H1 (cell line): ENCODE measurements at regions not wholly inside any gene's neighbourhood (a gene's known extent, or its start where the extent isn't known, plus 50 kb on each side); places are given as distances from the start of the nearest gene placed in this dataset.

Experiments
- CTCF ChIA-PET: fragments of 300-600 bp; sonication (Branson Sonifier 250); formaldehyde crosslinking; loops from one replicate; lab custom pipeline; 2021; ENCODE audit not compliant: partially characterized antibody; lab: Charles Lee
- POLR2A ChIA-PET: fragments of 300-600 bp; sonication (Branson Sonifier 250); formaldehyde crosslinking; loops from one replicate; lab custom pipeline; 2021; ENCODE audit warnings: inconsistent platforms; ENCODE audit not compliant: partially characterized antibody; lab: Charles Lee
- DNase-seq, 2 experiments: peaks; one replicate each; pipeline versions ENCODE4 v3.0.0 to v3.0.0-alpha.2; 2010 to 2022; ENCODE audit warnings: low spot score in 2 of 2, low read depth in 1 of 2, mixed read lengths in 1 of 2
- FAIRE-seq: peaks from 2 replicates; lab custom pipeline; 2011; peaks lifted over from hg19 to GRCh38; lab: Jason Lieb, UNC
- H2AFZ ChIP-seq: 2 replicates; pipeline ENCODE4 v1.8.1; 2012; ENCODE audit warnings: low read length, inconsistent platforms
- H2AK5ac ChIP-seq: 2 replicates; pipeline ENCODE4 v1.6.1; 2013; ENCODE audit warnings: low read depth, low read length
- H2BK120ac ChIP-seq: replicated peaks from 2 replicates; pipeline ENCODE3; 2013; ENCODE audit warnings: low read depth, low read length, inconsistent platforms
- H2BK12ac ChIP-seq: 2 replicates; pipeline ENCODE4 v1.6.1; 2013; ENCODE audit warnings: low read depth, low read length
- H2BK15ac ChIP-seq: 2 replicates; pipeline ENCODE4 v1.6.1; 2013; ENCODE audit warnings: low read length
- H2BK20ac ChIP-seq: 2 replicates; pipeline ENCODE4 v1.6.1; 2013; ENCODE audit warnings: low read length
- H2BK5ac ChIP-seq: 2 replicates; pipeline ENCODE4 v1.6.1; 2013; ENCODE audit warnings: low read depth, low read length
- H3K14ac ChIP-seq: 2 replicates; pipeline ENCODE4 v1.6.1; 2013; ENCODE audit warnings: inconsistent platforms; ENCODE audit not compliant: insufficient read length
- H3K18ac ChIP-seq: 2 replicates; pipeline ENCODE4 v1.6.1; 2013; ENCODE audit warnings: low read length; ENCODE audit errors: extremely low read depth
- H3K23ac ChIP-seq: 2 replicates; pipeline ENCODE4 v1.6.1; 2013; ENCODE audit warnings: inconsistent platforms; ENCODE audit not compliant: insufficient read length
- H3K23me2 ChIP-seq: 2 replicates; pipeline ENCODE4 v1.6.1; 2013; ENCODE audit warnings: low read depth, low read length
- H3K27ac ChIP-seq: 2 replicates; pipeline ENCODE4 v1.6.1; 2011; ENCODE audit warnings: low read depth, low read length, inconsistent platforms
- H3K27me3 ChIP-seq, 4 experiments: replicated peaks in 1 of 4; 1 replicate in 1 of 4; 2 replicates in 3 of 4; pipeline versions ENCODE4 v1.6.1 to v1.8.1; 2011 to 2013; ENCODE audit warnings: low read length in 3 of 4, mild to moderate bottlenecking in 3 of 4, inconsistent platforms in 2 of 4, mixed read lengths in 2 of 4, moderate library complexity in 1 of 4; ENCODE audit not compliant: control insufficient read depth in 3 of 4, insufficient read depth in 3 of 4; ENCODE audit errors: extremely low read depth in 1 of 4
- H3K36me3 ChIP-seq, 4 experiments: 2 replicates each; pipeline versions ENCODE4 v1.6.1 to v1.8.1; 2011 to 2013; ENCODE audit warnings: mild to moderate bottlenecking in 4 of 4, low read length in 3 of 4, moderate library complexity in 2 of 4, control low read depth in 1 of 4, inconsistent platforms in 1 of 4; ENCODE audit not compliant: insufficient read depth in 4 of 4, control insufficient read depth in 2 of 4
- H3K4ac ChIP-seq: replicated peaks from 2 replicates; pipeline ENCODE3; 2013; ENCODE audit warnings: low read length, low read depth, mixed read lengths, inconsistent platforms; ENCODE audit not compliant: insufficient read length
- H3K4me1 ChIP-seq, 4 experiments: replicated peaks in 1 of 4; 1 replicate in 1 of 4; 2 replicates in 3 of 4; pipeline versions ENCODE4 v1.6.1 to v1.8.1; 2011 to 2013; ENCODE audit warnings: low read length in 3 of 4, inconsistent platforms in 2 of 4, mixed read lengths in 1 of 4; ENCODE audit not compliant: insufficient read depth in 4 of 4, control insufficient read depth in 3 of 4
- H3K4me2 ChIP-seq, 2 experiments: 2 replicates each; pipeline versions ENCODE4 v1.6.1 to v1.8.1; 2011 to 2013; ENCODE audit warnings: low read depth in 2 of 2, low read length in 2 of 2, control low read depth in 1 of 2, inconsistent platforms in 1 of 2, mild to moderate bottlenecking in 1 of 2; ENCODE audit not compliant: insufficient read depth in 1 of 2
- H3K4me3 ChIP-seq, 4 experiments: fragments of 200-600, 300-600 bp in 1 of 4; sonication (generic), shearing (Covaris generic), sonication (Bioruptor Twin) in 1 of 4; 2 replicates each; pipeline versions ENCODE4 v1.5.1 to v1.8.1; 2011 to 2016; ENCODE audit warnings: low read length in 4 of 4, low read depth in 3 of 4, control low read depth in 2 of 4, inconsistent platforms in 2 of 4, mild to moderate bottlenecking in 2 of 4, mixed read lengths in 1 of 4, moderate library complexity in 1 of 4; ENCODE audit not compliant: insufficient read depth in 2 of 4; ENCODE audit errors: extremely low read depth in 1 of 4
- H3K56ac ChIP-seq: replicated peaks from 2 replicates; pipeline ENCODE3; 2013; ENCODE audit warnings: low read depth, mild to moderate bottlenecking, mixed read lengths, low read length, inconsistent platforms; ENCODE audit not compliant: insufficient read length
- H3K79me1 ChIP-seq: 2 replicates; pipeline ENCODE4 v1.6.1; 2013; ENCODE audit warnings: low read depth, low read length, control low read depth
- H3K79me2 ChIP-seq, 2 experiments: 2 replicates each; pipeline versions ENCODE4 v1.6.1 to v1.8.1; 2012 to 2013; ENCODE audit warnings: low read length in 2 of 2, mild to moderate bottlenecking in 2 of 2, inconsistent platforms in 1 of 2; ENCODE audit not compliant: insufficient read depth in 2 of 2, control insufficient read depth in 1 of 2
- H3K9ac ChIP-seq, 4 experiments: replicated peaks in 1 of 4; 1 replicate in 1 of 4; 2 replicates in 3 of 4; pipeline versions ENCODE4 v1.6.1 to v1.8.1; 2011 to 2013; ENCODE audit warnings: low read depth in 3 of 4, low read length in 3 of 4, control low read depth in 2 of 4, mild to moderate bottlenecking in 2 of 4, moderate library complexity in 2 of 4, inconsistent platforms in 1 of 4; ENCODE audit errors: extremely low read depth in 1 of 4
- H3K9me3 ChIP-seq, 2 experiments: 2 replicates each; pipeline versions ENCODE4 v1.6.1 to v1.8.1; 2012 to 2013; ENCODE audit warnings: mild to moderate bottlenecking in 2 of 2, moderate library complexity in 2 of 2, control low read depth in 1 of 2, inconsistent platforms in 1 of 2, low read depth in 1 of 2, low read length in 1 of 2, mixed read lengths in 1 of 2; ENCODE audit not compliant: insufficient read depth in 2 of 2
- H4K20me1 ChIP-seq, 2 experiments: replicated peaks in 1 of 2; 2 replicates each; pipeline versions ENCODE3 to v1.8.1; 2011 to 2013; ENCODE audit warnings: inconsistent platforms in 2 of 2, low read length in 2 of 2, mild to moderate bottlenecking in 1 of 2; ENCODE audit not compliant: insufficient read depth in 2 of 2, control insufficient read depth in 1 of 2
- H4K5ac ChIP-seq: 2 replicates; pipeline ENCODE4 v1.6.1; 2013; ENCODE audit warnings: low read length, low read depth, mixed read lengths, inconsistent platforms; ENCODE audit not compliant: insufficient read length
- H4K8ac ChIP-seq: 2 replicates; pipeline ENCODE4 v1.8.0; 2013; ENCODE audit warnings: mild to moderate bottlenecking, moderate library complexity, low read length, inconsistent platforms; ENCODE audit not compliant: insufficient read depth; ENCODE audit errors: extremely low read depth
- H4K91ac ChIP-seq: replicated peaks from 2 replicates; pipeline ENCODE3; 2013; ENCODE audit warnings: low read length, mixed read lengths, inconsistent platforms; ENCODE audit not compliant: insufficient read length
- ASH2L ChIP-seq: fragments of 200-600, 300-600 bp; sonication (generic); IDR thresholded peaks from one replicate; pipeline ENCODE4 v1.7.1; 2017; ENCODE audit warnings: low read length
- CTBP2 ChIP-seq: IDR thresholded peaks from 2 replicates; pipeline ENCODE4 v1.7.0; 2011; ENCODE audit warnings: borderline replicate concordance, mild to moderate bottlenecking, moderate library complexity, mixed read lengths, low read length; ENCODE audit not compliant: insufficient read depth, insufficient read length
- KDM5A ChIP-seq: fragments of 200-600 bp; IDR thresholded peaks from 2 replicates; pipeline ENCODE4 v1.7.1; 2012; ENCODE audit warnings: mild to moderate bottlenecking, low read length, inconsistent platforms, mixed read lengths
- NANOG ChIP-seq: IDR thresholded peaks from 2 replicates; pipeline ENCODE4 v1.6.1; 2011; ENCODE audit warnings: low read length, low read depth, mild to moderate bottlenecking, inconsistent platforms; ENCODE audit not compliant: insufficient read depth, poor library complexity, severe bottlenecking
- NRF1 ChIP-seq: IDR thresholded peaks from 2 replicates; pipeline ENCODE4 v1.6.1; 2011; ENCODE audit warnings: mild to moderate bottlenecking, low read depth, low read length, improper control_type of control experiment
- PHF8 ChIP-seq: fragments of 200-600 bp; sonication (generic); conservative IDR thresholded peaks from 2 replicates; pipeline ENCODE4 v1.7.1; 2012; ENCODE audit warnings: low read depth, mild to moderate bottlenecking, inconsistent platforms, low read length, moderate library complexity
- RFX5 ChIP-seq: IDR thresholded peaks from 2 replicates; pipeline ENCODE4 v1.6.1; 2011; ENCODE audit warnings: low read depth, low read length, improper control_type of control experiment, borderline replicate concordance
- WGBS, 2 experiments: shearing (Covaris generic) in 1 of 2; methylation state at CpG; one replicate each; pipeline versions ENCODE4 v1.1.6 to v1.1.7; 2013 to 2015; ENCODE audit warnings: low lambda C conversion rate in 2 of 2, mixed read lengths in 2 of 2, inconsistent platforms in 1 of 2, low coverage in 1 of 2, missing lambda C conversion rate in 1 of 2; ENCODE audit not compliant: insufficient replicate concordance in 2 of 2, insufficient coverage in 1 of 2, insufficient read length in 1 of 2; ENCODE audit errors: extremely low coverage in 1 of 2, missing lambda C conversion rate in 1 of 2; 5-methylcytosine and 5-hydroxymethylcytosine counted together
- TF ChIP-seq, protein P1 (sequence below): IDR thresholded peaks from 2 replicates; pipeline ENCODE4 v1.6.1; 2012; ENCODE audit warnings: low read length, inconsistent platforms
- TF ChIP-seq, protein P2 (sequence below), 3 experiments: IDR thresholded peaks; 1 replicate in 2 of 3; 2 replicates in 1 of 3; pipeline versions ENCODE4 v1.5.1 to v1.6.1; 2011; ENCODE audit warnings: low read length in 3 of 3, mild to moderate bottlenecking in 3 of 3, inconsistent platforms in 2 of 3, low read depth in 1 of 3, moderate library complexity in 1 of 3; ENCODE audit not compliant: insufficient read depth in 1 of 3; ENCODE audit errors: control extremely low read depth in 1 of 3

DNA sequence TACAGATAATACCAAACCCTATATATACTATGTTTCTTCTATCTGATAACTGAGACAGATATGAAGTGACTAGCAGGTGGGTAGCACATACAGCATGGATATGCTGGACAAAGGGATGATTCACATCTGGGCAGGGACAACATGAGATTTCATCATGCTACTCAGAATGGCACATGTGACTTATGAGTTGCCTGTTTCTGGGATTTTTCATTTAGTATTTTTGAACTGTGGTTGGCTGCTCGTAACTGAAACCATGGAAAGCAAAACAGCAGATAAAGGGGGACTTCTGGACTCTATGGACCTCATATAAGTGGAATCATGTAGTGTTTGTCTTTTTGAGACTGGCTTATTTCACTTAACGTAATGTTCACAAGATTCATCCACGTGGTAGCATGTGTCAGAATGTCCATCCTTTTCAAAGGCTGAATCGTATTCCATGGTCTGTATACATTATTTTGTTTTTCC lies 883.0 kb downstream of the TBC1D22A start:
- Histone ChIP-seq H4K20me1 (no peaks in the 10 kb centered on the region), H2BK5ac (no peak overlapping the region), H3K14ac (no peak overlapping the region), H3K79me2 (peaks cover 0 to 7% of the 10 kb centered on the region in 2 experiments; a peak in 1 of 4 replicates), H4K5ac (no peak overlapping the region), H3K23me2 (peaks cover 8% of the 10 kb centered on the region; the same call in 1 of the 2 replicates), H3K4ac (no peak overlapping the region), H2BK120ac (no peak overlapping the region), H3K4me3 (no peak overlapping the region), H3K9me3 (no peaks in the 10 kb centered on the region), H3K18ac (no peak overlapping the region), H3K27me3 (no peaks in the 10 kb centered on the region), H4K8ac (no peak overlapping the region), H3K4me2 (no peak overlapping the region), H2AFZ (no peak overlapping the region), H3K4me1 (no peaks in the 10 kb centered on the region), H2BK20ac (no peak overlapping the region), H3K79me1 (0 out of 2 replicates have a peak, but pooled peaks cover 3% of the 10 kb centered on the region), H2BK12ac (no peak overlapping the region), H3K27ac (no peak overlapping the region), H2AK5ac (no peak overlapping the region), H3K9ac (no peak overlapping the region), H3K23ac (no peak overlapping the region), H4K91ac (no peak overlapping the region), H3K56ac (no peak overlapping the region), H2BK15ac (no peak overlapping the region), H3K36me3 (no peaks in the 10 kb centered on the region; a peak in 1 of 8 replicates)
- DNase-seq, result no peak
- 89% methylated on average over 4 of the region's 4 CpGs; no CpG with 5 or more reads in 1 of the 2 experiments for WGBS, 2 experiments
- FAIRE-seq, result no peak
- CTCF ChIA-PET, result no interaction called here
- POLR2A ChIA-PET, result no interaction called here
- TF ChIP-seq NRF1, result no peak
- no peak for TF ChIP-seq KDM5A
- no peak for TF ChIP-seq ASH2L
- TF ChIP-seq, protein P1, sequence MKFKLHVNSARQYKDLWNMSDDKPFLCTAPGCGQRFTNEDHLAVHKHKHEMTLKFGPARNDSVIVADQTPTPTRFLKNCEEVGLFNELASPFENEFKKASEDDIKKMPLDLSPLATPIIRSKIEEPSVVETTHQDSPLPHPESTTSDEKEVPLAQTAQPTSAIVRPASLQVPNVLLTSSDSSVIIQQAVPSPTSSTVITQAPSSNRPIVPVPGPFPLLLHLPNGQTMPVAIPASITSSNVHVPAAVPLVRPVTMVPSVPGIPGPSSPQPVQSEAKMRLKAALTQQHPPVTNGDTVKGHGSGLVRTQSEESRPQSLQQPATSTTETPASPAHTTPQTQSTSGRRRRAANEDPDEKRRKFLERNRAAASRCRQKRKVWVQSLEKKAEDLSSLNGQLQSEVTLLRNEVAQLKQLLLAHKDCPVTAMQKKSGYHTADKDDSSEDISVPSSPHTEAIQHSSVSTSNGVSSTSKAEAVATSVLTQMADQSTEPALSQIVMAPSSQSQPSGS, result no peak
- no peak for TF ChIP-seq NANOG
- TF ChIP-seq, protein P2, sequence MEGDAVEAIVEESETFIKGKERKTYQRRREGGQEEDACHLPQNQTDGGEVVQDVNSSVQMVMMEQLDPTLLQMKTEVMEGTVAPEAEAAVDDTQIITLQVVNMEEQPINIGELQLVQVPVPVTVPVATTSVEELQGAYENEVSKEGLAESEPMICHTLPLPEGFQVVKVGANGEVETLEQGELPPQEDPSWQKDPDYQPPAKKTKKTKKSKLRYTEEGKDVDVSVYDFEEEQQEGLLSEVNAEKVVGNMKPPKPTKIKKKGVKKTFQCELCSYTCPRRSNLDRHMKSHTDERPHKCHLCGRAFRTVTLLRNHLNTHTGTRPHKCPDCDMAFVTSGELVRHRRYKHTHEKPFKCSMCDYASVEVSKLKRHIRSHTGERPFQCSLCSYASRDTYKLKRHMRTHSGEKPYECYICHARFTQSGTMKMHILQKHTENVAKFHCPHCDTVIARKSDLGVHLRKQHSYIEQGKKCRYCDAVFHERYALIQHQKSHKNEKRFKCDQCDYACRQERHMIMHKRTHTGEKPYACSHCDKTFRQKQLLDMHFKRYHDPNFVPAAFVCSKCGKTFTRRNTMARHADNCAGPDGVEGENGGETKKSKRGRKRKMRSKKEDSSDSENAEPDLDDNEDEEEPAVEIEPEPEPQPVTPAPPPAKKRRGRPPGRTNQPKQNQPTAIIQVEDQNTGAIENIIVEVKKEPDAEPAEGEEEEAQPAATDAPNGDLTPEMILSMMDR (IDR thresholded peaks at IDR 0.05; ENCODE audit: control extremely low read depth in 1 of 3, insufficient read depth in 1 of 3, low read depth in 1 of 3, low read length in 3 of 3), result no peak
- no peak for TF ChIP-seq RFX5
- no peak for TF ChIP-seq PHF8
- no peak for TF ChIP-seq CTBP2
